D721Med (cell line): ENCODE measurements at regions not wholly inside any gene's neighbourhood (a gene's known extent, or its start where the extent isn't known, plus 50 kb on each side); places are given as distances from the start of the nearest gene placed in this dataset.

Experiments used
- DNase-seq: peaks from one replicate; pipeline ENCODE4 v3.0.0; 2011; ENCODE audit warnings: low spot score; ENCODE audit not compliant: insufficient read length
- FAIRE-seq: peaks from 2 replicates; lab custom pipeline; 2011; peaks lifted over from hg19 to GRCh38; lab: Jason Lieb, UNC
- CTCF ChIP-seq: IDR thresholded peaks from 2 replicates; pipeline ENCODE4 v1.5.1; 2012; ENCODE audit warnings: mild to moderate bottlenecking, control low read depth; ENCODE audit not compliant: insufficient read depth; ENCODE audit errors: missing control alignments

DNA sequence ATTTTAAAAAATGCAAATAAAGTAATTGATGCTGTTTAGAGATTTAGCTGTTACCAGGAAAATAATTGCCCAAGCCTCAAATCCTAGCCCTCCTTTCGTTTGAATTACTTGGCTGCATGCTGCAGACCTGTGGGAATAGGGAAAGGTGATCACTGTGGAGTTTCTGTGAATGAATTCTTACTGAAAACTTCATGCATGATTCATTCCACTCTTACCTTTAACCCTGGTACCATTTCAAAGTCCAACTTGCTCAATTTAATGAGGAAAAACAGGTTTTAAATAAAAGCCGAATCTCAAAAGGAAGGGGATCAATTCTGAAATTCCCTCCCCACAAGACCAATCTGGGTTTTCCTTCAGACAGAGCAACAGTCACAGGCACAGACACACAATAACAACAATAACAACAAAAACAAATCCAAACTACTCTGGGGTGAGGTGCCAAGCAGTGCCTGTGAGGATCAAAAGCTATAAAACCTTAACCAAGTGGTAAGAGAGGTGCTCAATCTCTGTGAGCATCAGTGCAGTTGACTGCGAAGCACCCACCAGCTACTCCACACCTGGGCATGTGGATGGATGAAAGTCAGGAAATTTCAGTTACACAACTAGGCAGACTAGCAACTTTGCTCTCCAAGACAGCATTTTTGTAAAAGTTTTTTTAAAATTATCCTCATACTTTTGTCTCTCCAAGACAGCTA, 200.8 kb downstream of the CNTN3 start:
- DNase-seq (no peak), FAIRE-seq (no peak)
- no peak for TF ChIP-seq CTCF

DNA sequence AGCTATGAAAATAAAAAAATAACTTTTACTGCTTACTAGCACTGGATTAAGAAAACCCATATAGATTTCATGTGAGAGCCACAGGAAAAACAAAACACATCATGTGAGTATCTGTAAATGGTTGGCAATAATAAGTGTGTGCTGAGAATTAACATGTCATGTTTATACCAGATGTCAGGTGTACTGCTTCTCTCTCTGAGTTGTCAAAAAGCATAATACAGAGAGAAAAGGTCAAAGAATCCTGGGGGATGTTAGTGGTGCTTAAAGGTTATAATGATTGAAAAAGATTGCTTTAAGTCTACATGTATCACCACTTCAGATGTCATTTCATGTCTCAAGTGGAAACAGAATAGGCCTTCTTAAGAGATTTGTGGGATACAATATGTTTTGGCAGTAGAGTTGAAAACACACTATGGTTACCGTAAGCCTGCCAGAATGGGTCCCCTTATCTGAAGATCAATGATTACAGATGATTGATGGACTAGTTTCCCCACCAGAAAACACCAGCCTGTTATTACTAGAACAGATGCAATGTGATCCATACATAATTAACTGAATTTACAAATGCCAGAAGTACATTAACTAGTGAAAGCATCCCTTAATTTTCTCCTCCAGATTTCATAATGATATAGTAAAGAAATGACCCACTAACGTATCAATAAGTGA, 204.1 kb downstream of the CNTN3 start:
- no peak for TF ChIP-seq CTCF
- no peak for FAIRE-seq
- DNase-seq = no peak

GRCh38 chr3:74409066-74409465, 205.4 kb downstream of the CNTN3 start:
- TF ChIP-seq CTCF = no peak
- FAIRE-seq (no peak), DNase-seq (no peak)

DNA sequence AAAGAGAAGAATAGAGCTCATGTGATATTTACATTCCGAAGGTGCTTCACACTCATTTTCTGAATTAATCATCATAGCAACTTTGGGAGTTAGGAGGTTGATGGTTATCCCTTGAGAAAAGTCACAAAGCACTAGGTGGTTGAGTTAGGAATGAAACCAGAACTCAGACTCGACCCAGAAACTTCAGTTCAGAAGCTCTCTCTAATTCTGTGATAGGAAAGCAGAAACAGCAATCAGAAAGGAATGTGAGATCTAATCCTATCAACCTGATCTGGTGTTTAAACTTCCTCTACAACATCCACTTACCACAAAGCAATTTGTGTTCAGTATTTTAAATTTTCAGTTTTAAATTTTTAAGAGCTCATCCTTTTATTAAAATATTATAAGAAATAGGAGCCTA, 211.2 kb downstream of the CNTN3 start:
- FAIRE-seq (no peak), DNase-seq (no peak)
- no peak for TF ChIP-seq CTCF

GRCh38 chr3:74402821-74403220, 211.6 kb downstream of the CNTN3 start:
- DNase-seq (no peak), FAIRE-seq (no peak)
- no peak for TF ChIP-seq CTCF

DNA sequence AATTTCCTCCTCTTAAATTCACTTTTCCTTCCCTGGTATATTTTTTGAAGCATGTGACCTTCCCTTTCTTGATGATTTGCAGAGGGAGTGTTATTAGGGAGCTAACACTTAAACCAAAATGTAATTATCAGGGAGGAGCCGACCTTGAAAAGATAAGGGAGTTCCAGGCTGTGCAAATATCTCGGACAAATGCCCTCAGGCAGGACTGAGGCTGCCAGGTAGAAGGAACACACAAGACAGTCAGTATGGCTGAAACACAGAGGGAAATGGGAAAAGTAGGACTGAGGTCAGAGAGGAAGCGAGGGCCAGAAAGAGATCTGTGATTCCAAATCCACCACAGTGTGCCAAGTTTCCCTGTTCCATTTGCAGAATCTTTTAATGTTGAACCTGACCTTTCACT, 221.0 kb downstream of the CNTN3 start:
- FAIRE-seq (no peak), DNase-seq (no peak)
- no peak for TF ChIP-seq CTCF
